CD14-positive monocyte (primary cell): ENCODE measurements at regions not wholly inside any gene's neighbourhood (a gene's known extent, or its start where the extent isn't known, plus 50 kb on each side); places are given as distances from the start of the nearest gene placed in this dataset.

ENCODE experiments used
- DNase-seq, 3 donors: peaks; one replicate each; pipeline ENCODE4 v3.0.0-alpha.2; 2011 to 2022
- H2AFZ ChIP-seq: 2 replicates; pipeline ENCODE4 v1.6.0; 2012; ENCODE audit warnings: mild to moderate bottlenecking, low read depth, low read length, inconsistent platforms; ENCODE audit not compliant: insufficient read depth, poor library complexity, severe bottlenecking
- H3K27ac ChIP-seq, 2 donors: 1 replicate in 1 of 2; 2 replicates in 1 of 2; pipeline ENCODE4 v1.5.1; 2012 to 2013; ENCODE audit warnings: low read length in 2 of 2, control low read depth in 1 of 2, inconsistent platforms in 1 of 2, low read depth in 1 of 2, mild to moderate bottlenecking in 1 of 2
- H3K27me3 ChIP-seq, 2 donors: one replicate each; pipeline versions ENCODE4 v1.6.0 to v1.6.1; 2011 to 2013; ENCODE audit warnings: low read length in 2 of 2; ENCODE audit not compliant: control insufficient read depth in 2 of 2, insufficient read depth in 2 of 2
- H3K36me3 ChIP-seq, 2 donors: replicated peaks in 1 of 2; 1 replicate in 1 of 2; 2 replicates in 1 of 2; pipeline versions ENCODE4 v1.5.1 to v1.6.1; 2012 to 2013; ENCODE audit warnings: low read length in 2 of 2, control low read depth in 1 of 2, inconsistent platforms in 1 of 2, mild to moderate bottlenecking in 1 of 2; ENCODE audit not compliant: insufficient read depth in 2 of 2, control insufficient read depth in 1 of 2
- H3K4me1 ChIP-seq, 2 donors: 1 replicate in 1 of 2; 2 replicates in 1 of 2; pipeline versions ENCODE4 v1.5.1 to v1.6.1; 2012 to 2013; ENCODE audit warnings: low read length in 2 of 2, control low read depth in 1 of 2, inconsistent platforms in 1 of 2, mild to moderate bottlenecking in 1 of 2, moderate library complexity in 1 of 2; ENCODE audit not compliant: insufficient read depth in 2 of 2, control insufficient read depth in 1 of 2
- H3K4me2 ChIP-seq: replicated peaks from 2 replicates; pipeline ENCODE3; 2012; ENCODE audit warnings: low read length, moderate library complexity, mild to moderate bottlenecking; ENCODE audit not compliant: poor library complexity, severe bottlenecking; ENCODE audit errors: extremely low read depth
- H3K4me3 ChIP-seq, 3 experiments: fragments of 200-600 bp in 1 of 3; sonication (generic) in 1 of 3; replicated peaks in 1 of 3; 1 replicate in 2 of 3; 2 replicates in 1 of 3; pipeline ENCODE4 v1.5.1; 2011 to 2013; ENCODE audit warnings: low read length in 3 of 3, mild to moderate bottlenecking in 3 of 3, control low read depth in 2 of 3, low read depth in 2 of 3, inconsistent platforms in 1 of 3, moderate library complexity in 1 of 3
- H3K79me2 ChIP-seq: 2 replicates; pipeline ENCODE4 v1.6.0; 2012; ENCODE audit warnings: mild to moderate bottlenecking, control low read depth, inconsistent platforms, low read length, moderate library complexity; ENCODE audit not compliant: insufficient read depth
- H3K9ac ChIP-seq: 2 replicates; pipeline ENCODE4 v1.6.0; 2017; ENCODE audit warnings: low read length, mild to moderate bottlenecking; ENCODE audit not compliant: insufficient read depth, poor library complexity, severe bottlenecking
- H3K9me3 ChIP-seq, 2 donors: replicated peaks in 1 of 2; 1 replicate in 1 of 2; 2 replicates in 1 of 2; pipeline versions ENCODE4 v1.5.1 to v1.6.1; 2012 to 2013; ENCODE audit warnings: low read length in 2 of 2, control low read depth in 1 of 2; ENCODE audit not compliant: control insufficient read depth in 1 of 2, insufficient read depth in 1 of 2
- H4K20me1 ChIP-seq: 2 replicates; pipeline ENCODE4 v1.6.0; 2012; ENCODE audit warnings: mild to moderate bottlenecking, low read length, control low read depth, moderate library complexity; ENCODE audit not compliant: insufficient read depth
- H3K27ac Mint-ChIP-seq, 7 donors: one replicate each; pipeline ENCODE4 v1.8.0; 2020; ENCODE audit warnings: mild to moderate bottlenecking in 7 of 7, mixed read lengths in 7 of 7, moderate library complexity in 6 of 7, inconsistent platforms in 2 of 7
- H3K27me3 Mint-ChIP-seq, 3 donors: one replicate each; pipeline ENCODE4 v1.8.0; 2021 to 2022; ENCODE audit warnings: low read depth in 3 of 3, mild to moderate bottlenecking in 3 of 3, mixed read lengths in 3 of 3, moderate library complexity in 3 of 3, inconsistent platforms in 1 of 3
- H3K36me3 Mint-ChIP-seq, 2 donors: one replicate each; pipeline ENCODE4 v1.8.0; 2020; ENCODE audit warnings: mixed read lengths in 2 of 2, inconsistent platforms in 1 of 2, mild to moderate bottlenecking in 1 of 2
- H3K4me1 Mint-ChIP-seq: one replicate; pipeline ENCODE4 v1.8.0; 2020; ENCODE audit warnings: mild to moderate bottlenecking, mixed read lengths
- H3K4me3 Mint-ChIP-seq, 2 donors: one replicate each; pipeline ENCODE4 v1.8.0; 2020; ENCODE audit warnings: mild to moderate bottlenecking in 2 of 2, mixed read lengths in 2 of 2, moderate library complexity in 1 of 2
- H3K9me3 Mint-ChIP-seq, 7 donors: one replicate each; pipeline ENCODE4 v1.8.0; 2020 to 2022; ENCODE audit warnings: mixed read lengths in 7 of 7, mild to moderate bottlenecking in 6 of 7, moderate library complexity in 6 of 7, inconsistent platforms in 2 of 7
- WGBS: methylation state at CpG from one replicate; pipeline ENCODE4 v1.1.5; 2013; ENCODE audit warnings: missing lambda C conversion rate; ENCODE audit not compliant: insufficient coverage; 5-methylcytosine and 5-hydroxymethylcytosine counted together
- intact Hi-C, 2 donors: fragments of 100-400 bp; cut with micrococcal nuclease; formaldehyde crosslinking; loops; one replicate each; pipeline versions ENCODE4 v1.15.0 to v1.15.1; 2023
- TF ChIP-seq, protein P1 (sequence below): fragments of 200-600 bp; IDR thresholded peaks from one replicate; pipeline ENCODE4 v1.8.0; 2022; ENCODE audit warnings: antibody characterized with exemption, mild to moderate bottlenecking

DNA sequence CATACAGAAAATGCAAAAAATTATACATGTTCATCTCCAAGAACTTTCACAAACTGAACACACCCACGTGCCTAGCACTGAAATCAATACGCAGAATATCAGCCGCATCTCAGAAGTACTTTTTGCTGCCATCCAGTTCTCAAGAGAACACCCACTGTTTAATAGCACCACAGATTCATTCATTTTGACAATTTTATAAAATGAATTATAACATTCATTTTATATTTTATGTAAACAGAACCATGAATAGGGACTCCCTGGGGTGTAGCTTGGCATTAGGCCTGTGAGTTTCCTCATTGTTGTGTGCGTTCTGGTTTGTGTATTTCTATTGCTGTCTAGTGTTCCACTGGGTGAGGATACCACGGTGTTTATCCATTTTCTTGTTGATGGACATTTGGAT lies 77.3 kb upstream of the PIP4K2A start:
- intact Hi-C loops: no loop called here
- Mint-ChIP-seq H3K36me3 (no peaks in the 10 kb centered on the region), H3K4me3 (no peak overlapping the region), H3K4me1 (peaks cover 2% of the 10 kb centered on the region), H3K27ac (no peak overlapping the region), H3K9me3 (peaks cover 0 to 4% (median 0%) of the 10 kb centered on the region in 7 donors), H3K27me3 (peaks cover 0 to 2% (median 2%) of the 10 kb centered on the region in 3 donors)
- no peaks in the 10 kb centered on the region for H3K36me3 ChIP-seq
- no peaks in the 10 kb centered on the region for H3K79me2 ChIP-seq
- no peak overlapping the region for H2AFZ ChIP-seq
- DNase-seq: no peak
- no peak overlapping the region for H3K4me2 ChIP-seq
- no peak overlapping the region for H3K4me3 ChIP-seq
- H3K9me3 ChIP-seq: no peaks in the 10 kb centered on the region
- no peak overlapping the region for H3K9ac ChIP-seq
- no peaks in the 10 kb centered on the region for H4K20me1 ChIP-seq
- no peaks in the 10 kb centered on the region for H3K27me3 ChIP-seq
- H3K27ac ChIP-seq: no peak overlapping the region
- H3K4me1 ChIP-seq: no peaks in the 10 kb centered on the region
- whole genome bisulfite sequencing: 93% methylated on average over 2 of the region's 5 CpGs
- TF ChIP-seq, protein P1, sequence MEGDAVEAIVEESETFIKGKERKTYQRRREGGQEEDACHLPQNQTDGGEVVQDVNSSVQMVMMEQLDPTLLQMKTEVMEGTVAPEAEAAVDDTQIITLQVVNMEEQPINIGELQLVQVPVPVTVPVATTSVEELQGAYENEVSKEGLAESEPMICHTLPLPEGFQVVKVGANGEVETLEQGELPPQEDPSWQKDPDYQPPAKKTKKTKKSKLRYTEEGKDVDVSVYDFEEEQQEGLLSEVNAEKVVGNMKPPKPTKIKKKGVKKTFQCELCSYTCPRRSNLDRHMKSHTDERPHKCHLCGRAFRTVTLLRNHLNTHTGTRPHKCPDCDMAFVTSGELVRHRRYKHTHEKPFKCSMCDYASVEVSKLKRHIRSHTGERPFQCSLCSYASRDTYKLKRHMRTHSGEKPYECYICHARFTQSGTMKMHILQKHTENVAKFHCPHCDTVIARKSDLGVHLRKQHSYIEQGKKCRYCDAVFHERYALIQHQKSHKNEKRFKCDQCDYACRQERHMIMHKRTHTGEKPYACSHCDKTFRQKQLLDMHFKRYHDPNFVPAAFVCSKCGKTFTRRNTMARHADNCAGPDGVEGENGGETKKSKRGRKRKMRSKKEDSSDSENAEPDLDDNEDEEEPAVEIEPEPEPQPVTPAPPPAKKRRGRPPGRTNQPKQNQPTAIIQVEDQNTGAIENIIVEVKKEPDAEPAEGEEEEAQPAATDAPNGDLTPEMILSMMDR: no peak

DNA sequence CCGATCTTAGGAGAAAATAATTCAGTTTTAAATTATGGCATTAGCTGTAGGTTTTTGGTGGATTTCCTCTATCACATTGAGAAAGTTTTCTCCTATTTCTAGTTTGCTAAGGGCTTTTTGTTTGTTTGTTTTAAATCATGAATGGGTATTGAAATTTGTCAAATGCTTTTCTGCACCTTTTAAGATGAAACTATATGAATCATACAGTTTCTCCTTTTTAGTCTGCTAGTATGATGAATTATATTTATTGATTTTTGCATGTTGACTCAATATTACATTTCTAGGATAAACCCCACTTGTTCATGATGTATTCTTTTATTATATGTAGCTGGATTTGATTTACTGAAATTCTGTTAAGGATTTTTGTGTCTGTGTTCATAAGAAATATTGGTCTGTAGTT lies 70.3 kb upstream of the PIP4K2A start:
- no peaks in the 10 kb centered on the region for H3K36me3 ChIP-seq
- TF ChIP-seq, protein P1: no peak
- H3K4me3 ChIP-seq: no peak overlapping the region
- no peak overlapping the region for H3K4me3 Mint-ChIP-seq
- H3K4me2 ChIP-seq: no peak overlapping the region
- no peaks in the 10 kb centered on the region for H3K4me1 ChIP-seq
- H3K27me3 Mint-ChIP-seq: peaks cover 0 to 4% (median 2%) of the 10 kb centered on the region in 3 donors
- no peaks in the 10 kb centered on the region for H4K20me1 ChIP-seq
- no peak overlapping the region for H3K27ac ChIP-seq
- peaks cover 0 to 1% (median 0%) of the 10 kb centered on the region in 7 donors for H3K9me3 Mint-ChIP-seq
- H3K4me1 Mint-ChIP-seq: peaks cover 2% of the 10 kb centered on the region
- H3K27ac Mint-ChIP-seq: no peak overlapping the region
- WGBS: no CpG with 5 or more reads among the region's 1 CpG
- no peaks in the 10 kb centered on the region for H3K9me3 ChIP-seq
- H3K27me3 ChIP-seq: no peaks in the 10 kb centered on the region
- no peak overlapping the region for H3K9ac ChIP-seq
- H3K36me3 Mint-ChIP-seq: no peaks in the 10 kb centered on the region
- DNase-seq: no peak
- intact Hi-C loops: no loop called here
- no peak overlapping the region for H2AFZ ChIP-seq
- H3K79me2 ChIP-seq: no peaks in the 10 kb centered on the region
